ENCODE measurements at regions not wholly inside any gene's neighbourhood (a gene's known extent, or its start where the extent isn't known, plus 50 kb on each side); places are given as distances from the start of the nearest gene placed in this dataset.

DNA sequence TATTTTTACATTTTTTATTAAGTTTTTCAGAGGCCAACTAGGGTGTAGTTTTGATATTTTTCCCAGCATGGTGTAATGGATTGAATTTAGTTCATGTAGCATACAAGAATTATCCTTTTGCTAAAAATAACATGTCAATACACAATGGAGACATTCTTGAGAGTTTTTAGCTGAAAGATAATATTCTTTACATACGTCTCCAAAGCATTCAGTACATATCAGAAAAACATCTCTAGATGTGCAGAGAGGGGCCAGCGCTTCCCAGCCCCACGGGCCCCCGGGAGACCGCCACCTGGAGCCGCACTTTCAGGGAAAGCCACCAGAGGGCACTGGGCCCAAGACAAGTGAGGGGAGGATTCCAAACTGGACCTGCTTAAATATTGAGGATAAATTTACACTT is 499.4 kb downstream of the GALR1 start:
- TF ChIP-seq, protein P1, sequence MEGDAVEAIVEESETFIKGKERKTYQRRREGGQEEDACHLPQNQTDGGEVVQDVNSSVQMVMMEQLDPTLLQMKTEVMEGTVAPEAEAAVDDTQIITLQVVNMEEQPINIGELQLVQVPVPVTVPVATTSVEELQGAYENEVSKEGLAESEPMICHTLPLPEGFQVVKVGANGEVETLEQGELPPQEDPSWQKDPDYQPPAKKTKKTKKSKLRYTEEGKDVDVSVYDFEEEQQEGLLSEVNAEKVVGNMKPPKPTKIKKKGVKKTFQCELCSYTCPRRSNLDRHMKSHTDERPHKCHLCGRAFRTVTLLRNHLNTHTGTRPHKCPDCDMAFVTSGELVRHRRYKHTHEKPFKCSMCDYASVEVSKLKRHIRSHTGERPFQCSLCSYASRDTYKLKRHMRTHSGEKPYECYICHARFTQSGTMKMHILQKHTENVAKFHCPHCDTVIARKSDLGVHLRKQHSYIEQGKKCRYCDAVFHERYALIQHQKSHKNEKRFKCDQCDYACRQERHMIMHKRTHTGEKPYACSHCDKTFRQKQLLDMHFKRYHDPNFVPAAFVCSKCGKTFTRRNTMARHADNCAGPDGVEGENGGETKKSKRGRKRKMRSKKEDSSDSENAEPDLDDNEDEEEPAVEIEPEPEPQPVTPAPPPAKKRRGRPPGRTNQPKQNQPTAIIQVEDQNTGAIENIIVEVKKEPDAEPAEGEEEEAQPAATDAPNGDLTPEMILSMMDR (IDR thresholded peaks at IDR 0.05) = peak; percentile 16 to 62 (median 40)
- no peak for TF ChIP-seq POLR2A (IDR thresholded peaks at IDR 0.05)

Measured in heart left ventricle (tissue), 13 donors.